ENCODE measurements at regions not wholly inside any gene's neighbourhood (a gene's known extent, or its start where the extent isn't known, plus 50 kb on each side); places are given as distances from the start of the nearest gene placed in this dataset.

DNA sequence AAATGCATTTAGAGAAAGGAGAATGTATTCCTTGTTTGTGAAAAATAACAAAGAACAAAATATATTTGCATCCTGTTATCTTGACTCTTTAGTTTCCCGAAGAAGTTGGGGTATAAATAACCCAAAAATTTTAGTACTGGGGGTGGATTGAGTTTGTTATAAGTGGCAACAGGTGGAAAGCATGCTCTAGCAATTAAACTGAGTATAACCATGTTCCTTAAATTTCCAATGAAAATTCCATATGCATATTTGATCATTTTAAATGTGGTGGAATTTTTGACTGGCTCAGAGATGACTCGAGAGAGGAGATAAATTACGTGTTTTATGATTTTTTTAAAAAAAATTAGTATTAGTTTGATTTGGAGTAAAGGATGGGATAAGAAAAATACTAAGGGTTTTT is 348.9 kb downstream of the TGFB2 start:
- H3K4me1 ChIP-seq (ENCODE audit: control insufficient read depth, insufficient read depth, low read length, poor library complexity, severe bottlenecking): no peaks in the 10 kb centered on the region
- H3K27ac ChIP-seq (ENCODE audit: insufficient read depth, low read length, poor library complexity, severe bottlenecking): no peak overlapping the region
- Mint-ChIP-seq H3K36me3 (no peaks in the 10 kb centered on the region), H3K27me3 (no peaks in the 10 kb centered on the region), H3K4me1 (no peaks in the 10 kb centered on the region), H3K9me3 (peaks cover 0 to 3% (median 0%) of the 10 kb centered on the region in 7 donors), H3K4me3 (no peak overlapping the region), H3K27ac (no peak overlapping the region)
- DNase-seq (no peak), ATAC-seq (ENCODE audit: low read depth in 2 of 2) (no peak)
- H3K4me3 ChIP-seq (ENCODE audit: low read depth, low read length): no peak overlapping the region
- H3K9me3 ChIP-seq (ENCODE audit: control insufficient read depth in 2 of 2, low read length in 2 of 2): no peaks in the 10 kb centered on the region
- no peaks in the 10 kb centered on the region for H3K36me3 ChIP-seq (ENCODE audit: control insufficient read depth, insufficient read depth, low read length)
- H3K27me3 ChIP-seq (ENCODE audit: control insufficient read depth, insufficient read depth, low read length): no peaks in the 10 kb centered on the region

DNA sequence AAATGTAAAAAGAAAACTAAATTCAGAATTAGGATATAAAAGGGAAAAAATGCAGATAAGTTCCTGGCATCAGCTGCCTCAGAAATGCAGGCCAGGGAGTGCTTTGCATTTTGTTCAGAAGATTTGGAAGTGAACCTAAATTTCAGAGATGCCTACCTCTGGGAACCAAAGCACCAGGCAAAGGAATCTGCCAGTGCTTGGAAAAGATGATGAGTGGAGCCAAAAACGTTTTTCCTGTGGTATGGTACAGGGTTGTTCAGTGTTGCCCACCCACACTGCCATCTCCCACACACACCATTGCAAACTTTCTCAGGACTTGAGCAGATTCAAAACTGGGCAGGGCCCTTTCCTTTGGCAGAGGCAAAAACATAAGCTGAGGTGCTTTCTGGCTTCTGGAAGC is 349.5 kb downstream of the TGFB2 start:
- no peaks in the 10 kb centered on the region for H3K36me3 Mint-ChIP-seq
- H3K27me3 ChIP-seq (ENCODE audit: control insufficient read depth, insufficient read depth, low read length): no peaks in the 10 kb centered on the region
- no peak overlapping the region for H3K27ac ChIP-seq (ENCODE audit: insufficient read depth, low read length, poor library complexity, severe bottlenecking)
- peaks cover 0 to 2% (median 1%) of the 10 kb centered on the region in 7 donors for H3K9me3 Mint-ChIP-seq
- no peaks in the 10 kb centered on the region for H3K27me3 Mint-ChIP-seq
- ATAC-seq (ENCODE audit: low read depth in 2 of 2) (no peak), DNase-seq (no peak)
- H3K4me1 ChIP-seq (ENCODE audit: control insufficient read depth, insufficient read depth, low read length, poor library complexity, severe bottlenecking): no peaks in the 10 kb centered on the region
- H3K9me3 ChIP-seq (ENCODE audit: control insufficient read depth in 2 of 2, low read length in 2 of 2): no peaks in the 10 kb centered on the region
- no peaks in the 10 kb centered on the region for H3K4me1 Mint-ChIP-seq
- H3K27ac Mint-ChIP-seq: no peak overlapping the region
- H3K4me3 Mint-ChIP-seq: no peak overlapping the region
- no peak overlapping the region for H3K4me3 ChIP-seq (ENCODE audit: low read depth, low read length)
- no peaks in the 10 kb centered on the region for H3K36me3 ChIP-seq (ENCODE audit: control insufficient read depth, insufficient read depth, low read length)

DNA sequence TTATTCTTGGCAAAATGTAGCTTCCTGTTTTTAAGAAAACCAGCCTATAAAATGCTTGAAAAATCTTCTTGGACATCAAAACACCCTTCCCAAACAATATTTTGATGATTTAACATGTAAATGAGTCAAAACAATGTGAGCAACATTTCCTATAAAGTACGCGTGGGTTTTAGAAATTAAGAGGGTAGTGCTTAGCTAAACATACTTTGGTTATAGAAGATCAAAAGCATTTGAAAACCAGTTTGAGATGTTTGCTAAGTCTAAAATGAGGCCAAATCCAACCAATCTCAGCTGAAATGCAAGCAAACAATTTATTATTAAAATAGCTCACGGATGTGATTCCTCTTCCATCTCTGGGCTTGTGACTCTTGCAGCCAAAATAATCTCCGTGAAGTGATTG is 350.4 kb downstream of the TGFB2 start:
- no peaks in the 10 kb centered on the region for H3K9me3 ChIP-seq (ENCODE audit: control insufficient read depth in 2 of 2, low read length in 2 of 2)
- H3K4me3 ChIP-seq (ENCODE audit: low read depth, low read length): no peak overlapping the region
- Mint-ChIP-seq H3K36me3 (no peaks in the 10 kb centered on the region), H3K4me1 (no peaks in the 10 kb centered on the region), H3K27ac (no peak overlapping the region), H3K4me3 (no peak overlapping the region), H3K9me3 (peaks cover 0 to 3% (median 1%) of the 10 kb centered on the region in 7 donors), H3K27me3 (no peaks in the 10 kb centered on the region)
- no peaks in the 10 kb centered on the region for H3K27me3 ChIP-seq (ENCODE audit: control insufficient read depth, insufficient read depth, low read length)
- DNase-seq: no peak
- H3K4me1 ChIP-seq (ENCODE audit: control insufficient read depth, insufficient read depth, low read length, poor library complexity, severe bottlenecking): no peaks in the 10 kb centered on the region
- no peak for ATAC-seq (ENCODE audit: low read depth in 2 of 2)
- no peak overlapping the region for H3K27ac ChIP-seq (ENCODE audit: insufficient read depth, low read length, poor library complexity, severe bottlenecking)
- no peaks in the 10 kb centered on the region for H3K36me3 ChIP-seq (ENCODE audit: control insufficient read depth, insufficient read depth, low read length)

DNA sequence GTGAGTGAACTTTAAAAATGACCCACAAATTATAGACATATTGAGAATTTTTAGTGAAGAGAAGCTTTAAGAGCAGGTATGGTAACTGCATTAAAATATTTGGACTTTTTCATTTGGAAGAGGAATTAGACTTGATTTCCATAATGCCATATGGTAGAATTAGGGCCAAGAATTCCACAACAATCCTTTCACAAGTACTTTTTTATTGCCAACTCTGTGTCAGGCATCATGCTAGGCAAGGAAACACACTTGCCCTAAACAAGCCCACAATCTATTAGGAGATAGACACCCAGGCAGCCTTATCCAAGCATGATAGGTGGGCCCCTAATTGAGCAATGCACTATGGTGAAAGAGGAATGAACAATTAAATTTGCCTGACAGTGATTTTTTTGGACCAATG is 353.0 kb downstream of the TGFB2 start:
- no peaks in the 10 kb centered on the region for H3K4me1 ChIP-seq (ENCODE audit: control insufficient read depth, insufficient read depth, low read length, poor library complexity, severe bottlenecking)
- H3K36me3 ChIP-seq (ENCODE audit: control insufficient read depth, insufficient read depth, low read length): no peaks in the 10 kb centered on the region
- H3K9me3 ChIP-seq (ENCODE audit: control insufficient read depth in 2 of 2, low read length in 2 of 2): no peaks in the 10 kb centered on the region
- no peaks in the 10 kb centered on the region for H3K36me3 Mint-ChIP-seq
- H3K4me3 Mint-ChIP-seq: no peak overlapping the region
- peaks cover 0 to 4% (median 3%) of the 10 kb centered on the region in 7 donors for H3K9me3 Mint-ChIP-seq
- no peaks in the 10 kb centered on the region for H3K4me1 Mint-ChIP-seq
- H3K27ac ChIP-seq (ENCODE audit: insufficient read depth, low read length, poor library complexity, severe bottlenecking): no peak overlapping the region
- ATAC-seq (ENCODE audit: low read depth in 2 of 2): no peak
- H3K27ac Mint-ChIP-seq: no peak overlapping the region
- H3K27me3 ChIP-seq (ENCODE audit: control insufficient read depth, insufficient read depth, low read length): no peaks in the 10 kb centered on the region
- H3K27me3 Mint-ChIP-seq: no peaks in the 10 kb centered on the region
- no peak for DNase-seq
- H3K4me3 ChIP-seq (ENCODE audit: low read depth, low read length): no peak overlapping the region

DNA sequence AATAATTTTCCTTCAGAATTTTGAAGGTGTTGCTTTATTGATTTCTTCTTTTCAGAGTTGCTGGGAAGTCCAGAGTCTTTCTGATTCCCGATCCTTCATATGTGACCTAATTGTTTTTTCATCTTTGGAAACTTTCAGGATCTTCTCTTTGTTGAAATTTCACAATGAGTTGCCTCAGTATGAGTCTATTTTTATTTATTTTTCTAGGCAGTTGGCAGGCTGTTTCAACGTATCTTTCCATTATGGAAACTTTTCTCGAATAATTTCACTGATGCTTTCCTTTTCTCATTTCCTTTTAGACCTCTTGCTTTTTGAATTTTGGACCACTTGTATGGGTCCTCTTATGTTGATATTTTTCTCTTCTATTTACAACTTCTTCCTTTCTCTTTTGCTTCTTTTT is 354.3 kb downstream of the TGFB2 start:
- no peak for ATAC-seq (ENCODE audit: low read depth in 2 of 2)
- Mint-ChIP-seq H3K9me3 (peaks cover 0 to 4% (median 3%) of the 10 kb centered on the region in 7 donors), H3K27ac (peak overlapping the region in 1 of 3 donors; percentile 32), H3K27me3 (no peaks in the 10 kb centered on the region), H3K4me3 (no peak overlapping the region), H3K36me3 (no peaks in the 10 kb centered on the region), H3K4me1 (no peaks in the 10 kb centered on the region)
- DNase-seq: no peak
- Histone ChIP-seq H3K36me3 (ENCODE audit: control insufficient read depth, insufficient read depth, low read length) (no peaks in the 10 kb centered on the region), H3K9me3 (ENCODE audit: control insufficient read depth in 2 of 2, low read length in 2 of 2) (no peaks in the 10 kb centered on the region), H3K4me3 (ENCODE audit: low read depth, low read length) (no peak overlapping the region), H3K27me3 (ENCODE audit: control insufficient read depth, insufficient read depth, low read length) (no peaks in the 10 kb centered on the region), H3K27ac (ENCODE audit: insufficient read depth, low read length, poor library complexity, severe bottlenecking) (no peak overlapping the region), H3K4me1 (ENCODE audit: control insufficient read depth, insufficient read depth, low read length, poor library complexity, severe bottlenecking) (no peaks in the 10 kb centered on the region)

DNA sequence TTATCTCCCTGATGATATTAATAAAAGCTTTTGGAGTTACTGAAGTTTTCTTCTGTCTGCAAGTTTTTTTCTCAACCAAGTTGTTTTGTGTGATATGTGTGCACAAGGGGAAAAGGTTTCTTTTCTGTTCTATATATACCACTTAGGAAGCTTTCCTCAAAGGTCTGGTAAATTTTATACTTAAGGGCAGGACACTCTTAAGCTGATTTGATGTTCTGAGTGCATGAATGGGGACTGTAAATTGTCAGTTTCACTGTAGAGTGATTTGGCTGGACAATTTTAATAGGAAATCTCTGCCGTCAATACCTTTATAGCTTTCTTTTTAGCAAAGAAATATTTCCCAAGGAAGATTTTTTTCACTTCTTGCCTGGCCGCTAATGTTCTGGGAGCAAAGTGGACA is 354.7 kb downstream of the TGFB2 start:
- no peaks in the 10 kb centered on the region for H3K9me3 ChIP-seq (ENCODE audit: control insufficient read depth in 2 of 2, low read length in 2 of 2)
- Mint-ChIP-seq H3K36me3 (no peaks in the 10 kb centered on the region), H3K4me1 (no peaks in the 10 kb centered on the region), H3K27me3 (no peaks in the 10 kb centered on the region), H3K9me3 (peaks cover 0 to 5% (median 3%) of the 10 kb centered on the region in 7 donors), H3K4me3 (no peak overlapping the region), H3K27ac (no peak overlapping the region)
- no peaks in the 10 kb centered on the region for H3K4me1 ChIP-seq (ENCODE audit: control insufficient read depth, insufficient read depth, low read length, poor library complexity, severe bottlenecking)
- no peak for ATAC-seq (ENCODE audit: low read depth in 2 of 2)
- H3K4me3 ChIP-seq (ENCODE audit: low read depth, low read length): no peak overlapping the region
- no peaks in the 10 kb centered on the region for H3K27me3 ChIP-seq (ENCODE audit: control insufficient read depth, insufficient read depth, low read length)
- DNase-seq: no peak
- H3K36me3 ChIP-seq (ENCODE audit: control insufficient read depth, insufficient read depth, low read length): no peaks in the 10 kb centered on the region
- no peak overlapping the region for H3K27ac ChIP-seq (ENCODE audit: insufficient read depth, low read length, poor library complexity, severe bottlenecking)

DNA sequence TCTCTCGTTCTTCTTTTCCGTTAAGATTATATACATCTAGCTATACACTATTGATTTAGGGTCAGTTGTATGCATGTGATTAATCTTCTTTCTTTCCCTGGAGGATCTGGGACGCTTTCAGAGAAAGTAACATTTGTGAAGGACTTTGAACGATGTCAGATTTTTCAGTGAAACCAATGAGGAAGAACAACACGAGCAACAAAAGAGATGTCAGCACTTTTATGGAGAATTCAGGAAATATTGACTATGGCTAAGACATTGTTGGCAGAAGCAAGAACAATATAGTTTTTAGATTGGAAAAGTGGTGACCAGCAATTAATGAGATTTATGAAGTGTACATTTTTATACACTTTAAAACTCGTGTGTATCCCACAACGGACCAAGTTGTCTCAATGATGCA is 355.5 kb downstream of the TGFB2 start:
- Mint-ChIP-seq H3K27ac (no peak overlapping the region), H3K36me3 (no peaks in the 10 kb centered on the region), H3K4me3 (no peak overlapping the region), H3K4me1 (no peaks in the 10 kb centered on the region), H3K9me3 (peaks cover 0 to 5% (median 3%) of the 10 kb centered on the region in 7 donors), H3K27me3 (no peaks in the 10 kb centered on the region)
- DNase-seq: no peak
- Histone ChIP-seq H3K9me3 (ENCODE audit: control insufficient read depth in 2 of 2, low read length in 2 of 2) (no peaks in the 10 kb centered on the region), H3K4me3 (ENCODE audit: low read depth, low read length) (no peak overlapping the region), H3K4me1 (ENCODE audit: control insufficient read depth, insufficient read depth, low read length, poor library complexity, severe bottlenecking) (no peaks in the 10 kb centered on the region), H3K27me3 (ENCODE audit: control insufficient read depth, insufficient read depth, low read length) (no peaks in the 10 kb centered on the region), H3K27ac (ENCODE audit: insufficient read depth, low read length, poor library complexity, severe bottlenecking) (no peak overlapping the region), H3K36me3 (ENCODE audit: control insufficient read depth, insufficient read depth, low read length) (no peaks in the 10 kb centered on the region)
- no peak for ATAC-seq (ENCODE audit: low read depth in 2 of 2)

DNA sequence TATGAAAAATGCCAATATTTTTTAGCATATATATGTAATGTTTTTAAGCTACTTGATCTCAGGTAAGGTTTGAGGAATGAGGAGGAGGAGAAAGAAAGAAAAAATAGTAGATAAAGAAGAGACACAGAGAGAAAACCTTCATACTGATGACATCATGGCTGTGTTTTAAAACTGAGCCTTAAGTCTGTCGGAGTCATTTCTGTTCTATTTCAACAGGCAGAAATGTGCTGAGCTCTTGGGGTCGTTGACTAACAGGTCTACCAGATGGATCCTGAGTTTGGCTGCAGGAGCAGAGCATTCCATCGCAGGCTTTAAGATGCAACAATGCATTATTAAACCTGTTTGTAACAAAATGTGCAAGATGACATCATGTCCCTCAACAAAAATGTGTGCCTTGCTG is 356.0 kb downstream of the TGFB2 start:
- Mint-ChIP-seq H3K27me3 (no peaks in the 10 kb centered on the region), H3K27ac (no peak overlapping the region), H3K4me1 (no peaks in the 10 kb centered on the region), H3K4me3 (no peak overlapping the region), H3K36me3 (no peaks in the 10 kb centered on the region), H3K9me3 (peaks cover 0 to 5% (median 3%) of the 10 kb centered on the region in 7 donors)
- Histone ChIP-seq H3K4me3 (ENCODE audit: low read depth, low read length) (no peak overlapping the region), H3K4me1 (ENCODE audit: control insufficient read depth, insufficient read depth, low read length, poor library complexity, severe bottlenecking) (no peaks in the 10 kb centered on the region), H3K27ac (ENCODE audit: insufficient read depth, low read length, poor library complexity, severe bottlenecking) (no peak overlapping the region), H3K36me3 (ENCODE audit: control insufficient read depth, insufficient read depth, low read length) (no peaks in the 10 kb centered on the region), H3K27me3 (ENCODE audit: control insufficient read depth, insufficient read depth, low read length) (no peaks in the 10 kb centered on the region), H3K9me3 (ENCODE audit: control insufficient read depth in 2 of 2, low read length in 2 of 2) (no peaks in the 10 kb centered on the region)
- ATAC-seq (ENCODE audit: low read depth in 2 of 2) (no peak), DNase-seq (no peak)
